Stimulated activated CD4-positive, alpha-beta T cell treated with anti-CD3 and anti-CD28 coated beads, Interleukin-12 subunit alpha, Interleukin-12 subunit beta, amount 100 ng/mL, for 24 hours (primary cell): ENCODE measurements at regions not wholly inside any gene's neighbourhood (a gene's known extent, or its start where the extent isn't known, plus 50 kb on each side); places are given as distances from the start of the nearest gene placed in this dataset.
"Not testable (repeated sequence)": the region's sequence is repeated elsewhere in the genome, so short reads cannot be mapped to it uniquely, and the experiment has no call there.

Experiments used
- DNase-seq, 2 experiments: peaks; one replicate each; pipeline ENCODE4 v3.0.0-alpha.2; 2020; ENCODE audit warnings: low read depth in 2 of 2

- not testable (repeated sequence) for DNase-seq
Measured at GRCh38 chr6:141969768-141970415, 162.8 kb upstream of the GJE1 start.

GRCh38 chr6:141969201-141969600, 163.5 kb upstream of the GJE1 start:
- no peak for DNase-seq

GRCh38 chr6:141968632-141969031, 164.1 kb upstream of the GJE1 start:
- no peak for DNase-seq

GRCh38 chr6:141965016-141965545, 167.6 kb upstream of the GJE1 start:
- no peak for DNase-seq

- DNase-seq: no peak
Measured at GRCh38 chr6:141963543-141964295, 169.0 kb upstream of the GJE1 start.

GRCh38 chr6:141957271-141957670, 175.5 kb upstream of the GJE1 start:
- DNase-seq: no peak

GRCh38 chr6:141956868-141957267, 175.9 kb upstream of the GJE1 start:
- no peak for DNase-seq

- no peak for DNase-seq
Measured at GRCh38 chr6:141956046-141956761, 176.5 kb upstream of the GJE1 start.

GRCh38 chr6:141953072-141953471, 179.7 kb upstream of the GJE1 start:
- DNase-seq: no peak

- DNase-seq: no peak
Measured at GRCh38 chr6:141946502-141946901, 186.2 kb upstream of the GJE1 start.

GRCh38 chr6:141938664-141939063, 194.1 kb upstream of the GJE1 start:
- DNase-seq: no peak

GRCh38 chr6:141932685-141933084, 200.0 kb upstream of the GJE1 start:
- DNase-seq: no peak

GRCh38 chr6:141926200-141926900, 206.4 kb upstream of the GJE1 start:
- not testable (repeated sequence) for DNase-seq

- DNase-seq: no peak
Measured at GRCh38 chr6:141925001-141925400, 207.7 kb upstream of the GJE1 start.

- DNase-seq: no peak
Measured at GRCh38 chr6:141922898-141923297, 209.8 kb upstream of the GJE1 start.

GRCh38 chr6:141916682-141917505, 215.8 kb upstream of the GJE1 start:
- DNase-seq: not testable (repeated sequence)

- no peak for DNase-seq
Measured at GRCh38 chr6:141914646-141915045, 218.1 kb upstream of the GJE1 start.

GRCh38 chr6:141906569-141907080, 226.1 kb upstream of the GJE1 start:
- DNase-seq: no peak

- no peak for DNase-seq
Measured at GRCh38 chr6:141890661-141891060, 242.1 kb upstream of the GJE1 start.

- DNase-seq: no peak
Measured at GRCh38 chr6:141884850-141885249, 247.9 kb upstream of the GJE1 start.

- no peak for DNase-seq
Measured at GRCh38 chr6:141878686-141879085, 254.0 kb upstream of the GJE1 start.
